ENCODE measurements at regions not wholly inside any gene's neighbourhood (a gene's known extent, or its start where the extent isn't known, plus 50 kb on each side); places are given as distances from the start of the nearest gene placed in this dataset.

DNA sequence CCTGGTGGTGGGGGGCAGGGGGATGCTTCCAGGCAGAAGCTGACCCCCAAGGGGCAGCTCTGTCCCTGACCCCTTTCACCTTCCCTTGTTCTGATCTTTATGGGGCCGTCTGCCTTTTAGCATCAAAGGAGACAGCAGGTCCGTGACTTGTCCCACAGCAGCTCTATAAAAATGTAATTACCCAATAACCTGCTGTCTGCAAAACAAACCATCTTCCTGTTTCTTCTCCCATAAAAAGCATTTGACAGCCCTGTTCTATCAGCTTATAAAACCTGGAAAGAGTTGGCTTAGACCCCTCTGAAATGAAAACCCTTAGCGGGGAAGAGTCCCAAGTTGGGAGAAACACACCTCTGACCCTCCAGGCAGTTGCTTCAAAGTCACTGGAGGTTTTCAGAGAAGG, 416.9 kb downstream of the MED13L start:
- Mint-ChIP-seq H3K27ac (ENCODE audit: unreplicated experiment) (no peak overlapping the region), H3K27me3 (ENCODE audit: unreplicated experiment) (peaks cover 10% of the 10 kb centered on the region), H3K36me3 (ENCODE audit: unreplicated experiment) (no peaks in the 10 kb centered on the region), H3K9me3 (ENCODE audit: unreplicated experiment) (no peaks in the 10 kb centered on the region), H3K4me1 (ENCODE audit: unreplicated experiment) (no peaks in the 10 kb centered on the region), H3K4me3 (ENCODE audit: unreplicated experiment) (no peak overlapping the region)
- DNase-seq (ENCODE audit: extremely low spot score, unreplicated experiment), result no peak
- TF ChIP-seq, protein P1, sequence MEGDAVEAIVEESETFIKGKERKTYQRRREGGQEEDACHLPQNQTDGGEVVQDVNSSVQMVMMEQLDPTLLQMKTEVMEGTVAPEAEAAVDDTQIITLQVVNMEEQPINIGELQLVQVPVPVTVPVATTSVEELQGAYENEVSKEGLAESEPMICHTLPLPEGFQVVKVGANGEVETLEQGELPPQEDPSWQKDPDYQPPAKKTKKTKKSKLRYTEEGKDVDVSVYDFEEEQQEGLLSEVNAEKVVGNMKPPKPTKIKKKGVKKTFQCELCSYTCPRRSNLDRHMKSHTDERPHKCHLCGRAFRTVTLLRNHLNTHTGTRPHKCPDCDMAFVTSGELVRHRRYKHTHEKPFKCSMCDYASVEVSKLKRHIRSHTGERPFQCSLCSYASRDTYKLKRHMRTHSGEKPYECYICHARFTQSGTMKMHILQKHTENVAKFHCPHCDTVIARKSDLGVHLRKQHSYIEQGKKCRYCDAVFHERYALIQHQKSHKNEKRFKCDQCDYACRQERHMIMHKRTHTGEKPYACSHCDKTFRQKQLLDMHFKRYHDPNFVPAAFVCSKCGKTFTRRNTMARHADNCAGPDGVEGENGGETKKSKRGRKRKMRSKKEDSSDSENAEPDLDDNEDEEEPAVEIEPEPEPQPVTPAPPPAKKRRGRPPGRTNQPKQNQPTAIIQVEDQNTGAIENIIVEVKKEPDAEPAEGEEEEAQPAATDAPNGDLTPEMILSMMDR (IDR thresholded peaks at IDR 0.05), result no peak

DNA sequence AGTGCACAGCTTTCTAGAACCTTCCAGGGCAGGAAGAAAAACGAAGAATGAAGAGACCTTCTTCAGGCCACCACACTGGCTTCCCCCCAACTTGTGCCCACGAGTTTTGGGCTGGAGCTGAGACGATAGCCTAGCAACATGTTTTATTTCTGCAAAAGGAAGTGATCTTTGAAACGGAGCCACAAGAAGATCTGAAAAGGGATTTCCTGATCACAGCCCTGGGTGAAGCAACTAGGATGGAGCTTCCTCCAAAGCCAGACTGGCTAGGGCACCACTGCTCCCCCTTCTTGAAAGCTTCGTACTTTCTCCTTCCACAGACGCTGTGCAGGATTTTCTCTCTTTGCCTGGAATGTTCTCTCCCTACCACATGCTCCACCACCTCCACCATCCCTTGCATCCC, 418.3 kb downstream of the MED13L start:
- no peaks in the 10 kb centered on the region for H3K9me3 Mint-ChIP-seq (ENCODE audit: unreplicated experiment)
- no peak for DNase-seq (ENCODE audit: extremely low spot score, unreplicated experiment)
- peaks cover 6% of the 10 kb centered on the region for H3K27me3 Mint-ChIP-seq (ENCODE audit: unreplicated experiment)
- H3K4me3 Mint-ChIP-seq (ENCODE audit: unreplicated experiment), result no peak overlapping the region
- H3K36me3 Mint-ChIP-seq (ENCODE audit: unreplicated experiment), result no peaks in the 10 kb centered on the region
- no peaks in the 10 kb centered on the region for H3K4me1 Mint-ChIP-seq (ENCODE audit: unreplicated experiment)
- TF ChIP-seq, protein P1 (IDR thresholded peaks at IDR 0.05), result no peak
- no peak overlapping the region for H3K27ac Mint-ChIP-seq (ENCODE audit: unreplicated experiment)

- DNase-seq (ENCODE audit: extremely low spot score, unreplicated experiment), result no peak
- no peaks in the 10 kb centered on the region for H3K4me1 Mint-ChIP-seq (ENCODE audit: unreplicated experiment)
- H3K27ac Mint-ChIP-seq (ENCODE audit: unreplicated experiment), result no peak overlapping the region
- no peaks in the 10 kb centered on the region for H3K9me3 Mint-ChIP-seq (ENCODE audit: unreplicated experiment)
- H3K27me3 Mint-ChIP-seq (ENCODE audit: unreplicated experiment), result peaks cover 6% of the 10 kb centered on the region
- H3K4me3 Mint-ChIP-seq (ENCODE audit: unreplicated experiment), result no peak overlapping the region
- no peaks in the 10 kb centered on the region for H3K36me3 Mint-ChIP-seq (ENCODE audit: unreplicated experiment)
- TF ChIP-seq, protein P1 (IDR thresholded peaks at IDR 0.05), result no peak
Measured at GRCh38 chr12:115857923-115858322, 419.6 kb downstream of the MED13L start.

DNA sequence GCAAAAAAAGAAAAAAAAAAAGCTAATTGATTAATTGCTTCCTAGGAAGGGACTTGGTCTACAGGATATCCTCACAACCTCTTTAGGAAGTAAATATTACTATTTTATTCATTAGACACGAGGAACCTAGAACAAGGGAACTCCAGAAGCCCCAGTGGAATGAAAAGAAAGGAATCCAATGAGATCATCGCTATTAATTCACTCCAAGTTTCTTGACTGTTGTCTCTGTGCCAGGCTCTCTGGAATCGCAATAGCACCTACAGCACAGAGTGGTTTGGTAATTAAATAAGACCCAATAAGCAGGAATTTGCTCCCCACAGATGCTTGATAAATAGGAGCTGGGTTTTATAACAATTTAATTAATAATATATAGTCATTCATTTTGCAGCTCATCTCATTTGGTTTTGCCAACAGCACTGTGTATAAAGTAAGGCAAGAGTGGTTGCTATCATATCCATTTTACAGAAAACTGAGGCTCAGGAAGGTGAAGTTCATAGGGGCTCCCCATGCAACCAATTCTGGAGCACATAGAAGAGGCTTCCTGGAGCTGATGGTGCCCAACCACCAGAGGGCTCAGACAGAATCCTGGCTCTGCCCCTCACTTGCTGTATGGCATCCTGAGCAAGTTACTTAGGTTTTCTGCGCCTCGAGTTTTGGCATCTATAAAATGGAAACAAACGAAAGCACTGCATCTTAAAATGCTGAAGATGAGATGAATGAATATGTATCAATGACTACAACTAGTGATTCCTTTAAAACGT, 420.2 kb downstream of the MED13L start:
- Mint-ChIP-seq H3K36me3 (ENCODE audit: unreplicated experiment) (no peaks in the 10 kb centered on the region), H3K4me1 (ENCODE audit: unreplicated experiment) (no peaks in the 10 kb centered on the region), H3K9me3 (ENCODE audit: unreplicated experiment) (no peaks in the 10 kb centered on the region)

GRCh38 chr12:115852054-115852453, 425.4 kb downstream of the MED13L start:
- Mint-ChIP-seq H3K4me3 (ENCODE audit: unreplicated experiment) (no peak overlapping the region), H3K4me1 (ENCODE audit: unreplicated experiment) (no peaks in the 10 kb centered on the region), H3K27me3 (ENCODE audit: unreplicated experiment) (no peaks in the 10 kb centered on the region), H3K36me3 (ENCODE audit: unreplicated experiment) (no peaks in the 10 kb centered on the region), H3K9me3 (ENCODE audit: unreplicated experiment) (no peaks in the 10 kb centered on the region), H3K27ac (ENCODE audit: unreplicated experiment) (no peak overlapping the region)
- TF ChIP-seq, protein P1 (IDR thresholded peaks at IDR 0.05), result no peak
- DNase-seq (ENCODE audit: extremely low spot score, unreplicated experiment), result no peak

More for the DNA sequence above, 420.2 kb downstream of the MED13L start:
- TF ChIP-seq, protein P1 (IDR thresholded peaks at IDR 0.05), result no peak
- H3K4me3 Mint-ChIP-seq (ENCODE audit: unreplicated experiment), result no peak overlapping the region
- H3K27me3 Mint-ChIP-seq (ENCODE audit: unreplicated experiment), result peaks cover 6% of the 10 kb centered on the region
- no peak overlapping the region for H3K27ac Mint-ChIP-seq (ENCODE audit: unreplicated experiment)
- no peak for DNase-seq (ENCODE audit: extremely low spot score, unreplicated experiment)
